Skeletal muscle satellite cell (primary cell): ENCODE measurements at regions not wholly inside any gene's neighbourhood (a gene's known extent, or its start where the extent isn't known, plus 50 kb on each side); places are given as distances from the start of the nearest gene placed in this dataset.
A peak's percentile ranks its signal among the peaks of the same experiment; 100 is the strongest.

Experiments
- H3K27me3 ChIP-seq: 2 replicates; pipeline ENCODE4 v1.7.0; 2013; ENCODE audit warnings: low read length; ENCODE audit not compliant: control insufficient read depth, insufficient read depth
- H3K36me3 ChIP-seq: 2 replicates; pipeline ENCODE4 v1.7.0; 2013; ENCODE audit warnings: mild to moderate bottlenecking, control low read depth, low read length; ENCODE audit not compliant: insufficient read depth
- H3K4me1 ChIP-seq: 2 replicates; pipeline ENCODE4 v1.7.0; 2013; ENCODE audit warnings: low read length; ENCODE audit not compliant: control insufficient read depth, insufficient read depth
- H3K4me2 ChIP-seq: 2 replicates; pipeline ENCODE4 v1.7.0; 2013; ENCODE audit warnings: mild to moderate bottlenecking, low read length
- H3K4me3 ChIP-seq: 2 replicates; pipeline ENCODE4 v1.7.0; 2013; ENCODE audit warnings: low read length
- H3K9ac ChIP-seq: 2 replicates; pipeline ENCODE4 v1.7.0; 2013; ENCODE audit warnings: mild to moderate bottlenecking, low read depth, low read length, moderate library complexity
- H3K9me3 ChIP-seq: replicated peaks from 2 replicates; pipeline ENCODE4 v1.7.0; 2013; ENCODE audit warnings: mild to moderate bottlenecking, control low read depth, low read length

DNA sequence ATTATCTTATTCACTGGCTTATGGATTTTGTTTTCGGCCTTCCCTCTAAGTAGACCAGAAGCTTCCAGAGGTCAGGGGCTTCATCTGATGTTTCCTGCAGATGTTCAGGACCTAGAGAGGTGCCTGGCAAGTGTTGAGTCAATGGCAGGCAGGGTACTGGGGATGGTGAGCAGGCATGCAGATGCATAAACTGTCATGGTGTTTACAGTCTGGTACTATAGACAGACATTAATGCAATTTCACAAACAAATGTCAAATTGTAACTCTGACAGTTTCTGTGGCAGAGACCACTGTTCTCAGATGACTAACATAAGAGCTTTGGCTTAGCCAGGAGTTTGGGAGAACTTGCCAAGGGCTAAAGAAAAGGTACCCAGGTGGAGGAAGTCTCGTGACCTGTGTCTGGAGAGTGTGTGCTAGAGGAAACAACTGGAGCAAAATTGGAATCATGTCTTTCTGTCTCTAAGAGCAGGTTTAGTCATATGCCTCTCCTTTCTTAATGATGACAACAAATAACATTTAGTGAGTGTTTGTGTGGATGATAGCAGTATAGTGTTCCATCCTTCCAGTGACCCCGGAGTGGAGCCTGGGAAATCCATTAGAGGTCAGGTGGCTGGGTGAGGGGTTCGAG is 53.7 kb upstream of the TRAK1 start:
- no peaks in the 10 kb centered on the region for H3K36me3 ChIP-seq
- H3K27me3 ChIP-seq = no peaks in the 10 kb centered on the region
- peaks cover 51% of the 10 kb centered on the region for H3K4me1 ChIP-seq
- H3K4me2 ChIP-seq = no peak overlapping the region
- H3K4me3 ChIP-seq = no peak overlapping the region
- no peaks in the 10 kb centered on the region for H3K9me3 ChIP-seq
- peak overlapping the region; percentile 47 for H3K9ac ChIP-seq

DNA sequence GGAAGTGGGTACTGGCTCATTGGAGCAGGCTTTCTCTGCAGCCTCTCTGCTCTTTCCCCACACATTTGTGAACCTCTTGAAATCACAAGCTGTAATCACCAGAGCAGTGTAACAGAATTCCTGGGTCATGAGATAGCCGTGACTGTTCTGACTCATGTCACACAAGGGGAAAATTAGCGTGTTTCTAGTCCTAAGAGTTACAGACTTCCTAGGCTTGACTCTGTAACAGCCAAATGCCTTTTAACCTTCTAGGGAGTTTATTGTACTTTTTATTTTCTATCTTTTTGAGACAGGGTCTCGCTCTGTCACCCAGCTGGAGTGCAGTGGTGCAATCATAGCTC is 54.7 kb upstream of the TRAK1 start:
- Histone ChIP-seq H3K4me3 (no peak overlapping the region), H3K27me3 (no peaks in the 10 kb centered on the region), H3K9me3 (no peaks in the 10 kb centered on the region), H3K4me2 (peak overlapping the region; percentile 56), H3K4me1 (peaks cover 59% of the 10 kb centered on the region), H3K9ac (peak overlapping the region; percentile 58), H3K36me3 (no peaks in the 10 kb centered on the region)

DNA sequence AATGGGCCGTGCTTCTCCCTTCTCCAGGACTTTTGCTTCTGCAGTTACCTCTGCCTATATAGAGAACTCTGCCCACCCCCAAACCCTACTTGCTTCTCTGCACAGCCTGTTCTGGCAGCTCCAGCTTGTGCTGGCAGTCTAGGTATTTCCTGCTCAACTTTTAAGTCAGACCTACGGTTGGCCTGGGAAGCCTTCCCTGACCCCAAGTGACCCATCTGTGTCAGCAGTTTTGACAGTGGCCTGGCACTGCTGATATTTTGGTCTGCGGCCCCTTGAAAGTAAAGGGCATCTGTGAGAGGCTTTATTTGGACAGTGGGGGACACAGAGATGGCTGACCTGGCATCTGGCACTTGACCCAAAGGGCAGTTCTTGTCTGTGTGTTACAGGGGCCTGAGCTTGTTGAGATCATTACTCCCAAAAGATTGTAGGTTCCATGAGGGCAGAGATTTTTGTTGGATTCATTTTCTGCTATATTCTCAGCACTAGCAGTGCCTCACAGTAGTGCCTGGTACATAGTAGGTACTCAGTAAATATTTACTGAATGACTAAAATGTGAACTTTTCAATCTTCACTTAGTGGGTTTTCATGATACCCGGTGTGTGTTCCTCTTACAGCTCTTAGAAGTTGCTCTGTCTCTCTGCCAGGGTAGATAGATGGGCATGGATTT is 55.2 kb upstream of the TRAK1 start:
- Histone ChIP-seq H3K9me3 (no peaks in the 10 kb centered on the region), H3K27me3 (no peaks in the 10 kb centered on the region), H3K4me2 (peak overlapping the region; percentile 56), H3K36me3 (no peaks in the 10 kb centered on the region), H3K4me3 (no peak overlapping the region), H3K9ac (peak overlapping the region; percentile 58), H3K4me1 (peaks cover 60% of the 10 kb centered on the region)

DNA sequence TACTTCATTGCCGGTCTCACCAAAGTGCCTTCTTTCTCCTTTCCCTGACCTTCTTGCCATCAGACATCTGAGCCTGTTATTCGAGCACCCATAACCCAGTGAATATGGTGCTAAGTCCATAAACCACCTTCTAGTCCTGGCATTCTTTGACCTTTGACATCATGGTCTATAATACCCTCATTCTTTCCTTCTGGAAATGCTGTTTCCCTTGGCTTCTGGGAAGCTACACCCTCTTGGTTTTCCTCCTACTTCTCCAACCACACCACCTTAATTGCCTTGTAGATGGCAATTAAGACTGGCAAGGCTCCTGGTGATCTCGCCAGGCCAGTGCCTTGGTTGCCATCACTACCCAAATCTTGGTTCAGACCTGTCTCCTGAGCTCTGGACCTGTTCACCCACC is 56.1 kb upstream of the TRAK1 start:
- Histone ChIP-seq H3K36me3 (no peaks in the 10 kb centered on the region), H3K4me2 (no peak overlapping the region), H3K4me1 (peaks cover 60% of the 10 kb centered on the region), H3K9me3 (no peaks in the 10 kb centered on the region), H3K27me3 (no peaks in the 10 kb centered on the region), H3K9ac (no peak overlapping the region), H3K4me3 (no peak overlapping the region)

DNA sequence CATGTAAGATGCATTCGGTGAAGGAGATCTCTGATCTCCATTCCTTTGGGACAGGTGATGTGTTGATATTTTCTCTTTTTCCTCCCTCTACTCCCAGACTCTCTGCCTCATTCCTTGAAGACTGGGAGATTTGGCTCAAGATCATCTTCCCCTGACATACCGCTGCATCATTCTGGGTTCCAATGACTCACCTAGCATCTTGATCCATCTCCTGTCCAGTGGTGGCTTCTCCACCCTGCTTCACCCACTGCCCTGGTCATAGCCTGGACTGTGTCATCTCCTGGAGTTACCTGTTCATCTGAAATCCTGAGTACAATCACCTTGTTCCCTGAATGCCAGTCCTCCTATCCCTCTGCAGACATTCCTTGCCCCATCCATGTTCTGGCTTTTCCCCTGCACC is 57.4 kb upstream of the TRAK1 start:
- Histone ChIP-seq H3K27me3 (no peaks in the 10 kb centered on the region), H3K4me1 (peaks cover 60% of the 10 kb centered on the region), H3K4me3 (no peak overlapping the region), H3K9me3 (no peaks in the 10 kb centered on the region), H3K9ac (peak overlapping the region; percentile 62), H3K36me3 (no peaks in the 10 kb centered on the region), H3K4me2 (no peak overlapping the region)

DNA sequence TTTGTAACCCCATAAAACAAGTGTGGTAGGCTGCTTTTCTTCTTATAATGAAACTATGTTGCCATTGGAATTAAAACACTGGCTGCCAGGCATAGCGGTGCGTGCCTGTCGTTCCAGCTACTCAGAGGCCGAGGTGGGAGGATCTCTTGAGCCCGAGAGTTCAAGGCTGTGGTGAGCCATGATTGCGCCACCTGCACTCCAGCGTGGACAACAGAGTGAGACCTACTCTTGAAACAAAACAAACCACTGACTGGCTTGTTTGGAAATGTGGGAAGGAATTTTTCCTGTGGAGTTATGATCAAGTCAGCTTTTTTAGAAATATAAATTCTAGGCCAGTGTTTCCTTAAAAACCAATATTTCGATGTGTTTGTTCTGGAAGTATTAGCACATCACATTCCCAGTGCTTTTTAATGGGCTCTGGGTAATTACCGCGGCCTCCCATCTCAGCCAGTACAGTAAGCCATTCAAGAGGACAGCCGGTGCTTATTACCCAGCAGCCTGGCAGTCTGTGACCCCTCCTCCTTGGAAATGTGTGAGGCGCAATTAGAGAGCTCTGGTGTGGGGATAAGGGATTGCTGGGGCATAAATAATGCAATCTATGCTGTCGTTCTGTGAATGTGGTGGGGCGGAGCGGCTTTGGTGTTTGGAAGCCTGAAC is 58.3 kb upstream of the TRAK1 start:
- Histone ChIP-seq H3K9ac (peak overlapping the region; percentile 62), H3K27me3 (no peaks in the 10 kb centered on the region), H3K9me3 (no peaks in the 10 kb centered on the region), H3K36me3 (no peaks in the 10 kb centered on the region), H3K4me1 (peaks cover 58% of the 10 kb centered on the region), H3K4me3 (peak overlapping the region; percentile 31), H3K4me2 (peak overlapping the region; percentile 66)

DNA sequence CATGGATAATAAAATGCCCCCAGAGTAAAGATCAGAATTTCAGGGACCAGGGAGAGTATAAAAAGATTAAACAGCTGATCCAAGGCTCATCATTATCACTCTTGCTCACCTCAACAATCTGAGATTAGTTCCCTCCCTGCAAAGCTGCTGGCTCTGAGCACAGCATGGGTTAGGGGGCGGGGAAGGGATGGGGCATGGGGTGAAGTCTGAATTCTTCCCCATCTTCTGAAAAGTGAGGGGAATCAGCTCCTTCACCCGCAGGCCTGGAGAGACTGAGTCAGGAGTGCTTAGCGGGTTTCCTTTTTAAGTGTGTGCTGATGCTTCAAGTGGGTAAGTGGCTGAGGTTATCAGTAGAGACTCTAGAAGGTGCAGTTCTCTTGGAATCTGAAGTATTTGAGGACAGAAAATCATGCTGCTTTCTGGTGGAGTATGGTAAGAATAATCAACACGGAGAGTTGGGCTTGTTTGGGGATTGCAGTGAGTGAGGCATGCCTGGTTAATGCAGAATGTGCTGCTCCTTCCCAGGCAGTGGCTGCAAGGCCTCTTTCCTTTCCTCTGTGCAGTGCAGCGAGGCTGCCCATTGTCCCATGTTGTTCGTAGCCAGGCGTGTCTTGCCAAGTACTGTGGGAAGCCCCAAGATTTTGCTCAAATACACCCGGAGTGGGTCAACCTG is 59.2 kb upstream of the TRAK1 start:
- Histone ChIP-seq H3K9me3 (no peaks in the 10 kb centered on the region), H3K4me3 (no peak overlapping the region), H3K27me3 (no peaks in the 10 kb centered on the region), H3K4me1 (peaks cover 49% of the 10 kb centered on the region), H3K9ac (peak overlapping the region; percentile 62), H3K4me2 (peak overlapping the region; percentile 66), H3K36me3 (no peaks in the 10 kb centered on the region)

DNA sequence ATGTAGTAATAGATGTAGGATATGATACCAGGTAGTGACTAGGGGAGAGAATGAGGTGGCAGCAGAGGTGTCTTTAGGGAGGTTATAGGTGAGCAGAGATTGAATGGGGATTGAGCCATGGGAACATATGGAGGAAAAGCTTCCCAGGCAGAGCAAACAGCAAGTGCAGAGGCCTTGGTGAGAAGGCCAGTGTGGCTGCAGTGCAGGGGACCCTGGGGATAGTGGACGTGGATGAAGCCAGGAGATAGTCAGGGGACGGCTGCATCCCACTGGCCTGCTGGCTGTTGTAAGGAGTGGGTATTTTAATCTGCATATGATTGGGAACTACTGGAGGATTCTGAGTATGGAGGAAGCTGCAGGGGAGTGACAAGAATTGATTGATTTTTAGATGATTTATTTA is 62.7 kb upstream of the TRAK1 start:
- Histone ChIP-seq H3K36me3 (no peaks in the 10 kb centered on the region), H3K9me3 (no peaks in the 10 kb centered on the region), H3K27me3 (no peaks in the 10 kb centered on the region), H3K4me1 (peaks cover 46% of the 10 kb centered on the region), H3K9ac (no peak overlapping the region), H3K4me3 (no peak overlapping the region), H3K4me2 (no peak overlapping the region)

DNA sequence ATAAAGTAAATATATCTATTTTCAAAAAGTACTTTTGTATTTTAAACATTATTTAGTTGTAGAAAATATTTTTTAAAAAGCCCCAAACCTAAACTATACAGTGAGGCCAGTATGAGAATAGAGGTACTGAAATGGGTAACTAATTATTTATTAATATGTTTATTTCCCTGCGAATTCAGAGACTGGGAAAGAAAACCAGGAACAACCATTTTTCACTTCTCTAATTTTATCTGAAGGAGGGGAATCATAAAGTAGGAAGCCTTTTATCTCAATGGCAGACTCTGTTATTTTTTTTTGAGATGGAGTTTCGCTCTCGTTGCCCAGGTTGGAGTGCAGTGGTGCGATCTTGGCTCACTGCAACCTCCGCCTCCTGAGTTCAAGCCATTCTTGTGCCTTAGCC is 63.6 kb upstream of the TRAK1 start:
- Histone ChIP-seq H3K4me2 (no peak overlapping the region), H3K9me3 (no peaks in the 10 kb centered on the region), H3K9ac (no peak overlapping the region), H3K27me3 (no peaks in the 10 kb centered on the region), H3K36me3 (no peaks in the 10 kb centered on the region), H3K4me3 (no peak overlapping the region), H3K4me1 (peaks cover 38% of the 10 kb centered on the region)

DNA sequence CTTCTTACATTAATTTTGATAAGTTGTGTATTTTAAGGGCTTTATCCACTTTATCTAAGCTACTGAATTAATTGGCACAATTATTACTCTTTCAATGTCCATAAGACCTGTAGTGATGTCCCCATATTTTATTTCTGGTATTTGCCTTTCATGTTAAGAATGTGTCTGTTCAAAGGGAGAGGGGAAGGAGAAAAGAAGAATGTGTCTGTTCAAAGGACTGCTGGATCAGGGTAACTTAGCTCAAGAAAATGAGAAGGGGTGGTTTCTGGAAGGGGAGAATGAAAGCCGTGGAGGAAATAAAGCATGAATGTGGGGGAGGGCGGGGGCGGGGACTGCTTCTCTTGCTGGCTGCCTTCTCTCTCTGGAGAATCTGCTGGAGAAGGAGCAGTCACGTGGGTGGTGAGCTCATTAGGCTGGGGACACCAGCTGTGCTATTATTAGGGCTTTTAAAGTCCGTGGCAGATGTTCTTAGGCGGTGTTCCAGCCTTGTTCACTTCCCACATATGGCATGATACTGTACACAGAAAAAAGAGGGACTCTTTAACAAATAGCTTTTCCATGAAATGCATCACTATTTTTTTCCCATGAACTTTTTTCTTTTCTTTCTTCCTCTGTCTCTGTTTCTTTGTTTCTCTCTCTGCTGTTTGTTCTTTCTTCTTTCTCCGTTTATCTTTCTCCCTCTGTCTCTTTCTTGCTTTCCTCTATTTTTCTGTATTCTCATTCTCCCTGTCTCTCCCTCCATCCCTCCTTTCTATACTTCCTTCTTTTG is 63.7 kb upstream of the ULK4 start:
- Histone ChIP-seq H3K9ac (peak overlapping the region; percentile 81), H3K4me2 (peak overlapping the region; percentile 70), H3K36me3 (no peaks in the 10 kb centered on the region), H3K9me3 (no peaks in the 10 kb centered on the region), H3K4me3 (peak overlapping the region; percentile 34), H3K27me3 (no peaks in the 10 kb centered on the region), H3K4me1 (peaks cover 45% of the 10 kb centered on the region)
